Large intestine (tissue), 3 donors: ENCODE measurements at regions not wholly inside any gene's neighbourhood (a gene's known extent, or its start where the extent isn't known, plus 50 kb on each side); places are given as distances from the start of the nearest gene placed in this dataset.
"Not testable (repeated sequence)": the region's sequence is repeated elsewhere in the genome, so short reads cannot be mapped to it uniquely, and the experiment has no call there.

Experiments
- DNase-seq, 2 donors: peaks; one replicate each; pipeline versions ENCODE4 v3.0.0 to v3.0.0-alpha.2; 2013
- H3K27ac ChIP-seq: one replicate; pipeline ENCODE4 v1.5.1; 2013; ENCODE audit warnings: low read length
- H3K27me3 ChIP-seq: 2 replicates; pipeline ENCODE4 v1.6.1; 2013; ENCODE audit warnings: low read length; ENCODE audit not compliant: control insufficient read depth, insufficient read depth
- H3K36me3 ChIP-seq: 2 replicates; pipeline ENCODE4 v1.6.1; 2013; ENCODE audit warnings: low read length; ENCODE audit not compliant: control insufficient read depth, insufficient read depth
- H3K4me1 ChIP-seq: one replicate; pipeline ENCODE4 v1.6.1; 2013; ENCODE audit warnings: low read length; ENCODE audit not compliant: control insufficient read depth, insufficient read depth
- H3K4me3 ChIP-seq: one replicate; pipeline ENCODE4 v1.5.1; 2013; ENCODE audit warnings: low read length
- H3K9me3 ChIP-seq: one replicate; pipeline ENCODE4 v1.6.1; 2013; ENCODE audit warnings: mild to moderate bottlenecking, low read depth, low read length, moderate library complexity; ENCODE audit not compliant: control insufficient read depth
- WGBS: methylation state at CpG from one replicate; pipeline ENCODE4 v1.1.5; 2013; ENCODE audit warnings: low lambda C conversion rate; ENCODE audit not compliant: insufficient coverage; 5-methylcytosine and 5-hydroxymethylcytosine counted together

DNA sequence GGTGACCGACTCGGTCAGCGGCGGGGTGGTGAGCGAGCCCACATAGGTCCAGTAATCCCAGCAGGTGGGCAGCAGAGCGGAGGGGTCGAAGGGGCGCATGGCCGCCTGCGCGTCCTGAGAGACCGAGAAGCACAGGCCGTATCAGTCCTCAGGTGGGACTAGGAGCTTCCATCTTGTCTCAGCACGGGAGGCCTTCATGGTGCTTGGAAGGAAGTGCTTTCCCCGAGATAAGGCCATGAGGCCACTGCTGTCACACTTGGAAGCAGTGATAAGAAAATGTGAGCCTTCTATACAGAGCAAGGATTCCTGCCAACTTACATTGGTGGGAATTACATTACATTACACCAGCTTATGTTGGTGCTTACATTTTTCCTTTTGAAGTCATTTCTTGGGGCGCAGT is 62.6 kb upstream of the METTL9 start:
- not testable (repeated sequence) for H3K4me3 ChIP-seq, DNase-seq, H3K27me3 ChIP-seq, H3K36me3 ChIP-seq, H3K27ac ChIP-seq, H3K9me3 ChIP-seq, H3K4me1 ChIP-seq
- no CpG with 5 or more reads among the region's 16 CpGs for WGBS

- DNase-seq, H3K36me3 ChIP-seq, H3K27me3 ChIP-seq, H3K4me3 ChIP-seq, H3K4me1 ChIP-seq, H3K9me3 ChIP-seq, H3K27ac ChIP-seq: not testable (repeated sequence)
- WGBS = no CpG with 5 or more reads among the region's 8 CpGs
These were observed 61.8 kb upstream of the METTL9 start for GRCh38 chr16:21537598-21537997.

DNA sequence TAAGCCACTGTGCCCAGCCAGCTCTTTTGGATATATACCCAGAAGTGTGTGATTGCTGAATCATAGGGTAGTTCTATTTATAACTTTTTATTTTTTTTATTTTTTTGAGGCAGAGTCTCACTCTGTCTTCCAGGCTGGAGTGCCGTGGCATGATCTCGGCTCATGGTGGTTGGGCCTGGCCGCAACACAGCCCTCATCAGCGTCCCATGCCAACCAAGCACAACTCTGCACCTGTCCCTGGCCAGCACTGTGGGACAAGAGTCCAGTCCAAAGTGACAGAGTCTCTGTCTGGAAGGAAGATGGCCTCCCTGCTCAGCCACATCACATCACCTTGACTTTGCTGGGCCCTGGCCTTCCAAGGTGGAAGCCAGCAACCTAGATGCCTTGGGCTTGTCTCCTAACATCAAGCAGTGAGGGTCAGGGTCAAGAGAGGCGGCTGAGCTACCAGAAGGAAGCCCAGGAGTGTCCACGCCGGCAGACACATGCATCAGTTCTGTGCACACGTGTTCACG is 60.2 kb upstream of the METTL9 start:
- not testable (repeated sequence) for DNase-seq, H3K9me3 ChIP-seq, H3K4me3 ChIP-seq, H3K4me1 ChIP-seq, H3K36me3 ChIP-seq, H3K27ac ChIP-seq, H3K27me3 ChIP-seq
- WGBS = no CpG with 5 or more reads among the region's 9 CpGs

DNA sequence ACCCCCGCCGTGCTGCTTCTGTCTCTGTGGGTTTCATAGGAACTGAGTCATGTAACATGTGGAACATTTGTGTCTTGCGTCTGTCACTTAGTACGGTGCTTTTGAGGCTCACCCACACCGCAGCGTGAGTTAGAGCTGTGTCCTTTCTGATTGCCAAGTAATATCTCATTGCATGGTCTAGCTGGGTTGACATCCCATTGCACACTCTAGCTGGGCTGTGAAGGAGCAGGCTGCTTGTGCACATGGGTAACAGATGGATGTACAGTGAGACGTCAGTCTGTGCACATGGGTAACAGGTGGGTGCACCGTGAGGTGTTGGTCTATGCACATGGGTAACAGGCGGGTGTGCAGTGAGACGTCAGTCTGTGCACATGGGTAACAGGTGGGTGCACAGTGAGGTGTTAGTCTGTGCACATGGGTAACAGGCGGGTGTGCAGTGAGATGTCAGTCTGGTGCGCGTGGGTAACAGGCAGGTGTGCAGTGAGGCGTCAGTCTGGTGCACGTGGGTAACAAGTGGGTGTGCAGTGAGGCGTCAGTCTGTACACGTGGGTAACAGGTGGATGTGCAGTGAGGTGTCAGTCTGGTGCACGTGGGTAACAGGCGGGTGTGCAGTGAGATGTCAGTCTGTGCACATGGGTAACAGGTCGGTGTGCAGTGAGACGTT is 58.5 kb upstream of the METTL9 start:
- no CpG with 5 or more reads among the region's 21 CpGs for WGBS
- H3K36me3 ChIP-seq, H3K9me3 ChIP-seq, H3K4me1 ChIP-seq, H3K4me3 ChIP-seq, H3K27me3 ChIP-seq, DNase-seq, H3K27ac ChIP-seq: not testable (repeated sequence)

DNA sequence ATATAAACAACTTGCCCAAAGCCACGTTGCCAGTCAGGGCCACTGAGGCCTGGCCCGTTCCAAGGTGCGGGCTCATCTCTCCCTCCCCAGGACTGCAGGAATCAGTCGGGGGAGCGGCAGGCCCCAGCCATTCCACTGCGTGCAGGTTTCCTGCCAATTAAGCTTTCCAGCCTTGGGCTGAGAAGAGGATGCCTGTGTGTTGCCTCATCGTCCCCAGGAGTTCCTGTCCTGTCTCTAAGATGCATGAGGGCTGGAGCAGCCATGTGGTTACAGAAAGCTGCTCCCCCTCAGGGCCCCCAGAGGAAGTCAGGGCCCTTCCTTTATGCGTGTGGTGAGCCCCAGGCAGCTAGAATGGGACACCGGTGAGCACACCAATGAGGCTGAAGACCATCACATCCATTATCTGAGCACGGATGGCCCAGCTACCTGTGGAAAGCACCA is 57.7 kb upstream of the METTL9 start:
- no CpG with 5 or more reads among the region's 10 CpGs for WGBS
- not testable (repeated sequence) for DNase-seq

DNA sequence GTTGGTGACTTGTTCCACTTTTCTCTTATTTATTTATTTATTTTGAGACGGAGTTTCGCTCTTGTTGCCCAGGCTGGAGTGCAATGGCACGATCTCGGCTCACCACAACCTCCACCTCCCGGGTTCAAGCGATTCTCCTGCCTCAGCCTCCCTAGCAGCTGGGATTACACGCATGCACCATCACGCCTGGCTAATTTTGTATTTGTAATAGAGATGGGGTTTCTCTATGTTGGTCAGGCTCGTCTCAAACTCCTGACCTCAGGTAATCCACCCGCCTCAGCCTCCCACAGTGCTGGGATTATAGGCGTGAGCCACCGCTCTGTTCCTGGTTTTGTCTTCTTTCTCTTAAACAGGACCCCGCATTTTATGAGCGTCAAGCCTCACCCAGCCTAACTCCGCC is 57.3 kb upstream of the METTL9 start:
- H3K4me3 ChIP-seq, DNase-seq: not testable (repeated sequence)
- no CpG with 5 or more reads among the region's 15 CpGs for WGBS

More for the DNA sequence above, 57.7 kb upstream of the METTL9 start:
- H3K36me3 ChIP-seq, H3K4me1 ChIP-seq, H3K27ac ChIP-seq, H3K27me3 ChIP-seq, H3K4me3 ChIP-seq, H3K9me3 ChIP-seq: not testable (repeated sequence)

GRCh38 chr16:21542491-21543124 is 56.8 kb upstream of the METTL9 start:
- not testable (repeated sequence) for H3K36me3 ChIP-seq, DNase-seq, H3K27ac ChIP-seq, H3K4me3 ChIP-seq, H3K4me1 ChIP-seq, H3K27me3 ChIP-seq, H3K9me3 ChIP-seq
- no CpG with 5 or more reads among the region's 15 CpGs for WGBS

More for the DNA sequence above, 57.3 kb upstream of the METTL9 start:
- not testable (repeated sequence) for H3K4me1 ChIP-seq, H3K27ac ChIP-seq, H3K27me3 ChIP-seq, H3K9me3 ChIP-seq, H3K36me3 ChIP-seq

- not testable (repeated sequence) for DNase-seq, H3K4me1 ChIP-seq, H3K9me3 ChIP-seq, H3K27me3 ChIP-seq, H3K4me3 ChIP-seq, H3K36me3 ChIP-seq, H3K27ac ChIP-seq
- no CpG with 5 or more reads among the region's 12 CpGs for WGBS
These were observed 56.1 kb upstream of the METTL9 start for GRCh38 chr16:21543151-21543836.

DNA sequence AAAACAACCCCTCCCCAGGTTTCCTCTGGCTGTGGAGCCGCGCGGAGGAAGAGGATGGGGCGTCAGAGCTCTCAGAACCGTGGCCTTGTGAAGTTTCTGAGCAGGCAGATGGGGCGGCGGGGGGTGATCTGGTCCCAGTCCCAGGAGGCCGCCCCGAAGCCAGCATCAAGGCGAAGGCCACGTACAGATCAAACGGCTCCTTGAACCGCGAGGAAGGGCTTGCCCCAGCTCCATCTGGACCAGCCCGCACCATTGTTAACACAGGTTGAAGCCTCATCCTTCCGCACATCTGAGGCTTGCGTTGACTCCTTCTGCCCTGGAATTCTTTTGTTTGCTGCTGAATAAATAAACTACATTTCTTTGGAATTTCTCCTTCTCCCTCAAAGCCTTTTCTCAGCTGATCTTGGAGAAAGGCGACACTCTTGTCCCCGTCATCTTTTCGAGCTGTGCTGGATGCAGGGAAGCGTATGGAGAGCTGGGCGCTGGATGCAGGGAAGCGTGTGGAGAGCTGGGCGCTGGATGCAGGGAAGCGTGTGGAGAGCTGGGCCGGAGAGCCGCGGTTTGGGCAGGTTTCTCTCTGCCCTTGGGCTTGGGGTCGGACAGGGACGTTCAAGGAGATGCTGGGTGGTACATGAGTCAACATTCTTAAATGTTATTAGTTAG is 53.6 kb upstream of the METTL9 start:
- no CpG with 5 or more reads among the region's 30 CpGs for WGBS
- H3K27me3 ChIP-seq, DNase-seq, H3K36me3 ChIP-seq, H3K4me1 ChIP-seq, H3K4me3 ChIP-seq, H3K9me3 ChIP-seq, H3K27ac ChIP-seq: not testable (repeated sequence)

- not testable (repeated sequence) for H3K27me3 ChIP-seq
- no CpG with 5 or more reads among the region's 7 CpGs for WGBS
These were observed 50.0 kb upstream of the METTL9 start for GRCh38 chr16:21549396-21549795.

More at GRCh38 chr16:21549396-21549795, 50.0 kb upstream of the METTL9 start:
- DNase-seq, H3K4me3 ChIP-seq, H3K36me3 ChIP-seq, H3K4me1 ChIP-seq, H3K27ac ChIP-seq, H3K9me3 ChIP-seq: not testable (repeated sequence)
